A549 (cell line): ENCODE measurements at regions not wholly inside any gene's neighbourhood (a gene's known extent, or its start where the extent isn't known, plus 50 kb on each side); places are given as distances from the start of the nearest gene placed in this dataset.
A peak's percentile ranks its signal among the peaks of the same experiment; 100 is the strongest.

Experiments
- ATAC-seq, 2 experiments: fragments of 200-7000 bp in 1 of 2; fragments of >200 bp in 1 of 2; cut with Nextera tagmentation in 1 of 2; cut with Tn5 transposase in 1 of 2; 3 replicates each; pipeline versions ENCODE4 v1.8.0 to v1.9.1; 2018 to 2020; ENCODE audit warnings: mild to moderate bottlenecking in 1 of 2, moderate library complexity in 1 of 2
- CTCF ChIA-PET: fragments of 300-600 bp; sonication (Branson Sonifier 250); formaldehyde crosslinking; extraction: SDS; loops from one replicate; lab custom pipeline; 2021; ENCODE audit warnings: antibody characterized with exemption, inconsistent platforms; lab: Yijun Ruan, JAX
- POLR2A ChIA-PET: fragments of 350-600 bp; formaldehyde crosslinking; extraction: SDS; loops from one replicate; lab custom pipeline; 2021; ENCODE audit warnings: antibody characterized with exemption, inconsistent platforms; lab: Yijun Ruan, JAX
- DNase-seq, 2 experiments: peaks; one replicate each; pipeline versions ENCODE4 v3.0.0 to v3.0.0-alpha.2; 2011 to 2016; ENCODE audit warnings: low read depth in 1 of 2, low spot score in 1 of 2
- FAIRE-seq: peaks from 2 replicates; lab custom pipeline; 2011; peaks lifted over from hg19 to GRCh38; lab: Jason Lieb, UNC
- H3K27ac ChIP-seq, 2 experiments: fragments of >200 bp; sonication (Bioruptor Twin); formaldehyde crosslinking; 3 replicates each; pipeline ENCODE4 v1.5.1; 2016 to 2017
- H3K4me1 ChIP-seq: fragments of >200 bp; sonication (Bioruptor Twin); formaldehyde crosslinking; 3 replicates; pipeline ENCODE4 v1.6.1; 2016
- H3K4me2 ChIP-seq: fragments of >200 bp; sonication (Bioruptor Twin); formaldehyde crosslinking; 3 replicates; pipeline ENCODE4 v1.6.1; 2016
- H3K4me3 ChIP-seq: fragments of >200 bp; sonication (Bioruptor Twin); formaldehyde crosslinking; 3 replicates; pipeline ENCODE4 v1.5.1; 2016
- H3K9me3 ChIP-seq: fragments of >200 bp; sonication (Bioruptor Twin); formaldehyde crosslinking; 3 replicates; pipeline ENCODE4 v1.6.1; 2016
- CBX8 ChIP-seq: fragments of 200-600 bp; sonication (generic); IDR thresholded peaks from 2 replicates; pipeline ENCODE4 v1.6.1; 2016
- CEBPB ChIP-seq, 2 experiments: fragments of >200 bp in 1 of 2; sonication (Bioruptor Twin) in 1 of 2; formaldehyde crosslinking in 1 of 2; IDR thresholded peaks; 2 replicates each; pipeline ENCODE4 v1.6.1; 2012 to 2016
- CHD2 ChIP-seq: fragments of 150-350 bp; IDR thresholded peaks from 2 replicates; pipeline ENCODE4 v1.6.1; 2014; ENCODE audit warnings: low read length; ENCODE audit not compliant: partially characterized antibody
- EHMT2 ChIP-seq: fragments of 200-600 bp; sonication (generic); IDR thresholded peaks from 2 replicates; pipeline ENCODE4 v1.6.1; 2016; ENCODE audit warnings: antibody characterized with exemption, low read depth, mild to moderate bottlenecking, moderate library complexity
- EP300 ChIP-seq, 2 experiments: fragments of >200 bp; sonication (Bioruptor Twin); formaldehyde crosslinking; IDR thresholded peaks; 2 replicates in 1 of 2; 3 replicates in 1 of 2; pipeline ENCODE4 v1.6.1; 2016 to 2017
- HOXA7 ChIP-seq: fragments of 250-450 bp; sonication (Bioruptor Pico); IDR thresholded peaks from 2 replicates; pipeline ENCODE4 v1.5.0; 2020; ENCODE audit warnings: mild to moderate bottlenecking, moderate library complexity
- HOXB13 ChIP-seq: fragments of 250-450 bp; sonication (Bioruptor Pico); IDR thresholded peaks from 2 replicates; pipeline ENCODE4 v1.5.0; 2020; ENCODE audit warnings: low read depth, mild to moderate bottlenecking, moderate library complexity
- MAFK ChIP-seq: fragments of 450-650 bp; IDR thresholded peaks from 2 replicates; pipeline ENCODE4 v1.6.1; 2014; ENCODE audit not compliant: partially characterized antibody
- SREBF2 ChIP-seq: fragments of 450-650 bp; IDR thresholded peaks from 2 replicates; pipeline ENCODE4 v1.6.1; 2014; ENCODE audit warnings: mild to moderate bottlenecking, moderate library complexity
- TP53 ChIP-seq: fragments of 250-450 bp; sonication (Bioruptor Pico); IDR thresholded peaks from 2 replicates; pipeline ENCODE4 v1.5.0; 2021; ENCODE audit warnings: mild to moderate bottlenecking, moderate library complexity
- WGBS: methylation state at CpG from one replicate; pipeline ENCODE4 v1.1.6; 2017; ENCODE audit errors: missing lambda C conversion rate; 5-methylcytosine and 5-hydroxymethylcytosine counted together
- TF ChIP-seq, protein P1 (sequence below): fragments of 200-600 bp; sonication (generic); IDR thresholded peaks from 2 replicates; pipeline ENCODE4 v1.6.1; 2016; ENCODE audit warnings: antibody characterized with exemption, mild to moderate bottlenecking, moderate library complexity
- TF ChIP-seq, protein P2 (sequence below): fragments of >200 bp; sonication (Bioruptor Twin); formaldehyde crosslinking; IDR thresholded peaks from 3 replicates; pipeline ENCODE4 v1.5.1; 2016
- TF ChIP-seq, protein P3 (sequence below): fragments of >200 bp; sonication (Bioruptor Twin); formaldehyde crosslinking; IDR thresholded peaks from 2 replicates; pipeline ENCODE4 v1.6.1; 2016
- TF ChIP-seq, protein P4 (sequence below): fragments of 250-450 bp; sonication (Bioruptor Pico); IDR thresholded peaks from 2 replicates; pipeline ENCODE4 v1.5.0; 2020; ENCODE audit warnings: low read depth, mild to moderate bottlenecking, moderate library complexity
- TF ChIP-seq, protein P5 (sequence below): IDR thresholded peaks from 2 replicates; pipeline ENCODE4 v1.6.1; 2012

DNA sequence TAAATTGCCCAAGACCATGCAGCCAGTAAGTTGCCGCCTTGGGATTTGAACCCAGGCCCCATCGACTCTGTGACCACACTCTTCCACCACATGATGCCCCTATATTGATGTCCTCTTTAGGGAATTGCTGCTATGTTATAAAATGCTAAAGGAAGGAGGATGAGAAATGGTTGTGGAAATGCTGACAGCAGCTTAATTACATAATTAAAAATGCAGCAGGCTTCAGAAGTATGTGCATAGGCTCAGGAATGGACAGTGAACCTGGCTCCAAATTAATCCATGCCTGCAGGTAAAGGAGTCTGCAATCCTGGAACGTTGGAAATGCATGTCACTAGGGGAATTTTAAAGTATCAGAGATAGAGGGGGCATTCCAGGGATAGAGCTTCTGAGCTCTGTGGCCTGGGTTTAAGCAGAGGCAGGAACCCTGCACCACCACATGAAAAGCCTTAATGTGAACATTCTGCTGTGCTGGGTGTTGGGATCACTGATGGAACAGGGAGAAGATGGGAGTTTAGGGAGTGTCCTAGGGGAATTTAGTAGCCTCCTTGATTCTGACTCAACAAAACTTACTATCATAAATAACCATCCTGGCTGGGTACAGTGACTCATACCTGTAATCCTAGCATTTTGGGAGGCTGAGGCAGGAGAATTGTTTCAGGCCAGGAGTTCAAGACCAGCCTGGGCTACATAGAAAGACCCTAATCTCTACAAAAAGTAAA lies 76.1 kb upstream of the CCDC85A start:
- DNase-seq: no peak
- 37% methylated on average over 3 of the region's 3 CpGs for WGBS
- POLR2A ChIA-PET: no interaction called here
- no peak for FAIRE-seq
- Histone ChIP-seq H3K9me3 (no peaks in the 10 kb centered on the region), H3K4me1 (no peaks in the 10 kb centered on the region)
- ATAC-seq: no peak
- CTCF ChIA-PET: interaction anchor here (1.2 kb wide), 1 partner anchor 389 kb away, joined by 3 read pairs; no protein-coding TSS in a partner anchor
- TF ChIP-seq MAFK (peak; percentile 76), HOXB13 (no peak)
- TF ChIP-seq, protein P1, sequence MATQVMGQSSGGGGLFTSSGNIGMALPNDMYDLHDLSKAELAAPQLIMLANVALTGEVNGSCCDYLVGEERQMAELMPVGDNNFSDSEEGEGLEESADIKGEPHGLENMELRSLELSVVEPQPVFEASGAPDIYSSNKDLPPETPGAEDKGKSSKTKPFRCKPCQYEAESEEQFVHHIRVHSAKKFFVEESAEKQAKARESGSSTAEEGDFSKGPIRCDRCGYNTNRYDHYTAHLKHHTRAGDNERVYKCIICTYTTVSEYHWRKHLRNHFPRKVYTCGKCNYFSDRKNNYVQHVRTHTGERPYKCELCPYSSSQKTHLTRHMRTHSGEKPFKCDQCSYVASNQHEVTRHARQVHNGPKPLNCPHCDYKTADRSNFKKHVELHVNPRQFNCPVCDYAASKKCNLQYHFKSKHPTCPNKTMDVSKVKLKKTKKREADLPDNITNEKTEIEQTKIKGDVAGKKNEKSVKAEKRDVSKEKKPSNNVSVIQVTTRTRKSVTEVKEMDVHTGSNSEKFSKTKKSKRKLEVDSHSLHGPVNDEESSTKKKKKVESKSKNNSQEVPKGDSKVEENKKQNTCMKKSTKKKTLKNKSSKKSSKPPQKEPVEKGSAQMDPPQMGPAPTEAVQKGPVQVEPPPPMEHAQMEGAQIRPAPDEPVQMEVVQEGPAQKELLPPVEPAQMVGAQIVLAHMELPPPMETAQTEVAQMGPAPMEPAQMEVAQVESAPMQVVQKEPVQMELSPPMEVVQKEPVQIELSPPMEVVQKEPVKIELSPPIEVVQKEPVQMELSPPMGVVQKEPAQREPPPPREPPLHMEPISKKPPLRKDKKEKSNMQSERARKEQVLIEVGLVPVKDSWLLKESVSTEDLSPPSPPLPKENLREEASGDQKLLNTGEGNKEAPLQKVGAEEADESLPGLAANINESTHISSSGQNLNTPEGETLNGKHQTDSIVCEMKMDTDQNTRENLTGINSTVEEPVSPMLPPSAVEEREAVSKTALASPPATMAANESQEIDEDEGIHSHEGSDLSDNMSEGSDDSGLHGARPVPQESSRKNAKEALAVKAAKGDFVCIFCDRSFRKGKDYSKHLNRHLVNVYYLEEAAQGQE: no peak
- TF ChIP-seq, all 56 proteins: peak for 1
- no peak overlapping the region for H3K27ac ChIP-seq
- H3K4me2 ChIP-seq: no peak overlapping the region
- H3K4me3 ChIP-seq: no peak overlapping the region

DNA sequence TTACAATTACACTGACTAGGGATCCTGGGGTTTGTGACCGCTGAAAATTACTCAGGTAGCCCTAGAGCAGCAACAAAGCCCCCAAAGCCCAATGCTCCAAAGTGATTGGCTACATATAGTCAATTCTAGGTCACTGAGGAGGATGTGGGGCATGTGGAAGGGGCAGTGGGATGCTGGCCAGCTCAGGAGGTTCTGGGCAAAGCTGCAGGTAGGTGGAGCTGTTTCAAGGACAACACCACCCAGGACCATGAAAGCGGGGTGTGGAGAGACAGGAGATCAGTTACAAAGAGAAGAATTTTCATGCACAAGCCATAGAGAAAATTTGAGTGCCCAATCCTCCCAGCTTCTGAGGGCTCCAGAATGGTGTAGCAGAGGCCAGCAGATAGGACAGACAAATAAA lies 75.0 kb upstream of the CCDC85A start:
- TF ChIP-seq TP53 (CRISPR knock-in tag) (no peak), CHD2 (no peak), SREBF2 (no peak), CEBPB (IDR thresholded peaks at IDR 0.05) (no peak), EP300 (IDR thresholded peaks at IDR 0.05) (no peak), EHMT2 (no peak), HOXA7 (no peak)
- TF ChIP-seq, protein P2, sequence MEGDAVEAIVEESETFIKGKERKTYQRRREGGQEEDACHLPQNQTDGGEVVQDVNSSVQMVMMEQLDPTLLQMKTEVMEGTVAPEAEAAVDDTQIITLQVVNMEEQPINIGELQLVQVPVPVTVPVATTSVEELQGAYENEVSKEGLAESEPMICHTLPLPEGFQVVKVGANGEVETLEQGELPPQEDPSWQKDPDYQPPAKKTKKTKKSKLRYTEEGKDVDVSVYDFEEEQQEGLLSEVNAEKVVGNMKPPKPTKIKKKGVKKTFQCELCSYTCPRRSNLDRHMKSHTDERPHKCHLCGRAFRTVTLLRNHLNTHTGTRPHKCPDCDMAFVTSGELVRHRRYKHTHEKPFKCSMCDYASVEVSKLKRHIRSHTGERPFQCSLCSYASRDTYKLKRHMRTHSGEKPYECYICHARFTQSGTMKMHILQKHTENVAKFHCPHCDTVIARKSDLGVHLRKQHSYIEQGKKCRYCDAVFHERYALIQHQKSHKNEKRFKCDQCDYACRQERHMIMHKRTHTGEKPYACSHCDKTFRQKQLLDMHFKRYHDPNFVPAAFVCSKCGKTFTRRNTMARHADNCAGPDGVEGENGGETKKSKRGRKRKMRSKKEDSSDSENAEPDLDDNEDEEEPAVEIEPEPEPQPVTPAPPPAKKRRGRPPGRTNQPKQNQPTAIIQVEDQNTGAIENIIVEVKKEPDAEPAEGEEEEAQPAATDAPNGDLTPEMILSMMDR: no peak
- TF ChIP-seq, protein P3, sequence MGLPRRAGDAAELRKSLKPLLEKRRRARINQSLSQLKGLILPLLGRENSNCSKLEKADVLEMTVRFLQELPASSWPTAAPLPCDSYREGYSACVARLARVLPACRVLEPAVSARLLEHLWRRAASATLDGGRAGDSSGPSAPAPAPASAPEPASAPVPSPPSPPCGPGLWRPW: no peak
- TF ChIP-seq, protein P4, sequence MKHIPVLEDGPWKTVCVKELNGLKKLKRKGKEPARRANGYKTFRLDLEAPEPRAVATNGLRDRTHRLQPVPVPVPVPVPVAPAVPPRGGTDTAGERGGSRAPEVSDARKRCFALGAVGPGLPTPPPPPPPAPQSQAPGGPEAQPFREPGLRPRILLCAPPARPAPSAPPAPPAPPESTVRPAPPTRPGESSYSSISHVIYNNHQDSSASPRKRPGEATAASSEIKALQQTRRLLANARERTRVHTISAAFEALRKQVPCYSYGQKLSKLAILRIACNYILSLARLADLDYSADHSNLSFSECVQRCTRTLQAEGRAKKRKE (CRISPR knock-in tag): no peak
- Histone ChIP-seq H3K4me1 (no peaks in the 10 kb centered on the region), H3K27ac (no peak overlapping the region), H3K9me3 (no peaks in the 10 kb centered on the region), H3K4me3 (no peak overlapping the region), H3K4me2 (no peak overlapping the region)
- WGBS: 33% methylated on average over 2 of the region's 2 CpGs
- no peak for FAIRE-seq
- peak; percentile 41 to 70; a peak in 4 of 6 replicates for ATAC-seq
- DNase-seq: no peak
- POLR2A ChIA-PET: no interaction called here
- CTCF ChIA-PET: interaction anchor here (0.6 to 0.7 kb wide), 2 partner anchors 341 to 1340 kb away, joined by 3 read pairs; no protein-coding TSS in a partner anchor

DNA sequence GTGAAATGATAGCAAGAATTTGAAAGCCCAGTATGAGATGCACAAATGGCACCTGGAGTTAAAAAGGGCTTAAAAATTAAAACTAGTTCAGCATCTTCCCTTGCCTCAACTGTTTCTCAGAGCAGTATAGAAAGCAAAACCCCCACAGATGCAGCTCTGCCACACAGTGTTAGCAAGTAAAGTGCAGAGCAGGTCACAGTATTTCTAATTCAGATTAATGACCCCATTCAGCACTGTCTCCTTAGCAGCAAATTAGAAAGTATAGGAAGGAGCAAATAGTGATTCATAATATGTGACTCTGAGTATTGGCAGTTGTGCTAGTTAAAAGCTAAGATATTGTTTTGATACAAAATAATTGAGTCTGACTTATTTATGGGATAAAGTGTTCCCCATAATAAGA lies 73.8 kb upstream of the CCDC85A start:
- DNase-seq: no peak
- Histone ChIP-seq H3K27ac (no peak overlapping the region), H3K4me2 (no peak overlapping the region), H3K4me1 (no peaks in the 10 kb centered on the region), H3K4me3 (no peak overlapping the region), H3K9me3 (no peaks in the 10 kb centered on the region)
- ATAC-seq: no peak
- POLR2A ChIA-PET: no interaction called here
- TF ChIP-seq CBX8: no peak
- TF ChIP-seq, protein P5, sequence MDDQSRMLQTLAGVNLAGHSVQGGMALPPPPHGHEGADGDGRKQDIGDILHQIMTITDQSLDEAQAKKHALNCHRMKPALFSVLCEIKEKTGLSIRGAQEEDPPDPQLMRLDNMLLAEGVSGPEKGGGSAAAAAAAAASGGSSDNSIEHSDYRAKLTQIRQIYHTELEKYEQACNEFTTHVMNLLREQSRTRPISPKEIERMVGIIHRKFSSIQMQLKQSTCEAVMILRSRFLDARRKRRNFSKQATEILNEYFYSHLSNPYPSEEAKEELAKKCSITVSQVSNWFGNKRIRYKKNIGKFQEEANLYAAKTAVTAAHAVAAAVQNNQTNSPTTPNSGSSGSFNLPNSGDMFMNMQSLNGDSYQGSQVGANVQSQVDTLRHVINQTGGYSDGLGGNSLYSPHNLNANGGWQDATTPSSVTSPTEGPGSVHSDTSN: no peak
- TF ChIP-seq EP300 (IDR thresholded peaks at IDR 0.05): no peak
- no peak for TF ChIP-seq TP53 (CRISPR knock-in tag)
- FAIRE-seq: no peak
- CTCF ChIA-PET: interaction anchor here (0.7 to 2.1 kb wide), 4 partner anchors 20 to 392 kb away, joined by 3 to 7 read pairs (median 3); no protein-coding TSS in a partner anchor
